CD4-positive, alpha-beta T cell (primary cell): ENCODE measurements at regions not wholly inside any gene's neighbourhood (a gene's known extent, or its start where the extent isn't known, plus 50 kb on each side); places are given as distances from the start of the nearest gene placed in this dataset.

ENCODE experiments used
- ATAC-seq: fragments of 200-7000 bp; cut with Tn5 transposase; one replicate; pipeline ENCODE4 v1.10.0; 2022; ENCODE audit warnings: mild to moderate bottlenecking; ENCODE audit not compliant: poor library complexity
- CTCF ChIA-PET: fragments of 350-600 bp; sonication (Branson Sonifier 250); formaldehyde crosslinking; loops from one replicate; lab custom pipeline; 2021; ENCODE audit warnings: antibody characterized with exemption, inconsistent platforms; lab: Charles Lee
- POLR2A ChIA-PET: fragments of 350-600 bp; sonication (Branson Sonifier 250); formaldehyde crosslinking; loops from one replicate; lab custom pipeline; 2021; ENCODE audit warnings: antibody characterized with exemption, inconsistent platforms; lab: Charles Lee
- DNase-seq, 14 experiments: peaks; one replicate each; pipeline ENCODE4 v3.0.0-alpha.2; 2013 to 2020; ENCODE audit warnings: mixed read lengths in 2 of 14
- H3K27ac ChIP-seq, 2 donors: one replicate each; pipeline versions ENCODE4 v1.5.1 to v1.7.0; 2013; ENCODE audit warnings: low read length in 2 of 2, low read depth in 1 of 2, mild to moderate bottlenecking in 1 of 2
- H3K27me3 ChIP-seq, 2 experiments: 1 replicate in 1 of 2; 2 replicates in 1 of 2; pipeline versions ENCODE4 v1.6.1 to v1.7.0; 2013; ENCODE audit warnings: low read length in 2 of 2, control low read depth in 1 of 2, mild to moderate bottlenecking in 1 of 2, moderate library complexity in 1 of 2; ENCODE audit not compliant: insufficient read depth in 2 of 2, control insufficient read depth in 1 of 2
- H3K36me3 ChIP-seq: one replicate; pipeline ENCODE4 v1.6.1; 2013; ENCODE audit warnings: low read length, control low read depth; ENCODE audit not compliant: insufficient read depth
- H3K4me1 ChIP-seq: one replicate; pipeline ENCODE4 v1.6.1; 2013; ENCODE audit warnings: low read length, control low read depth; ENCODE audit not compliant: insufficient read depth
- H3K4me3 ChIP-seq: one replicate; pipeline ENCODE4 v1.5.1; 2013; ENCODE audit warnings: mild to moderate bottlenecking, low read length, moderate library complexity
- H3K9me3 ChIP-seq, 2 experiments: 1 replicate in 1 of 2; 2 replicates in 1 of 2; pipeline versions ENCODE4 v1.6.1 to v1.7.0; 2013; ENCODE audit warnings: low read length in 2 of 2, mild to moderate bottlenecking in 2 of 2, control low read depth in 1 of 2, moderate library complexity in 1 of 2; ENCODE audit not compliant: control insufficient read depth in 1 of 2, insufficient read depth in 1 of 2
- H3K27ac Mint-ChIP-seq: one replicate; pipeline ENCODE4 v1.8.0; 2020; ENCODE audit warnings: mixed read lengths
- H3K27me3 Mint-ChIP-seq: one replicate; pipeline ENCODE4 v1.8.0; 2021; ENCODE audit warnings: mixed read lengths
- H3K36me3 Mint-ChIP-seq: one replicate; pipeline ENCODE4 v1.8.0; 2021; ENCODE audit warnings: low read depth, mixed read lengths
- H3K4me1 Mint-ChIP-seq: one replicate; pipeline ENCODE4 v1.8.0; 2021; ENCODE audit warnings: low read depth, mixed read lengths
- H3K4me3 Mint-ChIP-seq: one replicate; pipeline ENCODE4 v1.8.0; 2020; ENCODE audit warnings: mild to moderate bottlenecking, mixed read lengths
- H3K9me3 Mint-ChIP-seq: one replicate; pipeline ENCODE4 v1.8.0; 2020; ENCODE audit warnings: mixed read lengths
- intact Hi-C, 2 experiments: fragments of 100-400 bp; cut with DNase I in 1 of 2; cut with micrococcal nuclease in 1 of 2; formaldehyde crosslinking; loops; one replicate each; pipeline versions ENCODE4 v1.15.1 to v1.9.0; 2023 to 2025; cut with DNase I, micrococcal nuclease
- TF ChIP-seq, protein P1 (sequence below): fragments of 200-600 bp; IDR thresholded peaks from one replicate; pipeline ENCODE4 v1.8.0; 2022; ENCODE audit warnings: antibody characterized with exemption, mild to moderate bottlenecking

DNA sequence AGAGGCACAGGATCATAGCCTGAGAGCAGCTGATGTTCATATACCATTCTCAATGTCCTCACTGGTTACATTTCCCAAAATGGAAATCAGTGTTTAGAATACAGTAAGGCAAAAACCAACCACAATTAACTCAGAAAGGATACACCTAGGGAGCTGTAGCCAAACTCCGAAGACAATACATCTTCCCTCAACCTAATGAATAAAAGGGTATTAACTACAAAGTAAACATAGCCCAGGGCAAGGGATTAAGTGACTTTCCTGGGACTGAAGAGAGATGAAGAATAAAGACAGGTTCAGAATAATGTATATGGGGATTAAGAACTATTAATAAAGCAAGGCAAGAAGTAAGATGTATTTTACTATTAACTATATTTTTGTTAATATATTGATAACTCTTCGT lies 79.5 kb downstream of the RPS29 start:
- no peak for ATAC-seq
- no peaks in the 10 kb centered on the region for H3K9me3 Mint-ChIP-seq
- no peak overlapping the region for H3K27ac Mint-ChIP-seq
- Histone ChIP-seq H3K27me3 (peaks cover 0 to 3% of the 10 kb centered on the region in 2 experiments), H3K4me3 (no peak overlapping the region), H3K27ac (no peak overlapping the region), H3K4me1 (no peaks in the 10 kb centered on the region), H3K36me3 (no peaks in the 10 kb centered on the region), H3K9me3 (peaks cover 0 to 5% of the 10 kb centered on the region in 2 experiments)
- peaks cover 14% of the 10 kb centered on the region for H3K27me3 Mint-ChIP-seq
- no peaks in the 10 kb centered on the region for H3K36me3 Mint-ChIP-seq
- H3K4me3 Mint-ChIP-seq = no peak overlapping the region
- ChIA-PET CTCF (no interaction called here), POLR2A (no interaction called here)
- H3K4me1 Mint-ChIP-seq = no peaks in the 10 kb centered on the region
- TF ChIP-seq, protein P1, sequence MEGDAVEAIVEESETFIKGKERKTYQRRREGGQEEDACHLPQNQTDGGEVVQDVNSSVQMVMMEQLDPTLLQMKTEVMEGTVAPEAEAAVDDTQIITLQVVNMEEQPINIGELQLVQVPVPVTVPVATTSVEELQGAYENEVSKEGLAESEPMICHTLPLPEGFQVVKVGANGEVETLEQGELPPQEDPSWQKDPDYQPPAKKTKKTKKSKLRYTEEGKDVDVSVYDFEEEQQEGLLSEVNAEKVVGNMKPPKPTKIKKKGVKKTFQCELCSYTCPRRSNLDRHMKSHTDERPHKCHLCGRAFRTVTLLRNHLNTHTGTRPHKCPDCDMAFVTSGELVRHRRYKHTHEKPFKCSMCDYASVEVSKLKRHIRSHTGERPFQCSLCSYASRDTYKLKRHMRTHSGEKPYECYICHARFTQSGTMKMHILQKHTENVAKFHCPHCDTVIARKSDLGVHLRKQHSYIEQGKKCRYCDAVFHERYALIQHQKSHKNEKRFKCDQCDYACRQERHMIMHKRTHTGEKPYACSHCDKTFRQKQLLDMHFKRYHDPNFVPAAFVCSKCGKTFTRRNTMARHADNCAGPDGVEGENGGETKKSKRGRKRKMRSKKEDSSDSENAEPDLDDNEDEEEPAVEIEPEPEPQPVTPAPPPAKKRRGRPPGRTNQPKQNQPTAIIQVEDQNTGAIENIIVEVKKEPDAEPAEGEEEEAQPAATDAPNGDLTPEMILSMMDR = no peak
- intact Hi-C loops = no loop called here
- no peak for DNase-seq

DNA sequence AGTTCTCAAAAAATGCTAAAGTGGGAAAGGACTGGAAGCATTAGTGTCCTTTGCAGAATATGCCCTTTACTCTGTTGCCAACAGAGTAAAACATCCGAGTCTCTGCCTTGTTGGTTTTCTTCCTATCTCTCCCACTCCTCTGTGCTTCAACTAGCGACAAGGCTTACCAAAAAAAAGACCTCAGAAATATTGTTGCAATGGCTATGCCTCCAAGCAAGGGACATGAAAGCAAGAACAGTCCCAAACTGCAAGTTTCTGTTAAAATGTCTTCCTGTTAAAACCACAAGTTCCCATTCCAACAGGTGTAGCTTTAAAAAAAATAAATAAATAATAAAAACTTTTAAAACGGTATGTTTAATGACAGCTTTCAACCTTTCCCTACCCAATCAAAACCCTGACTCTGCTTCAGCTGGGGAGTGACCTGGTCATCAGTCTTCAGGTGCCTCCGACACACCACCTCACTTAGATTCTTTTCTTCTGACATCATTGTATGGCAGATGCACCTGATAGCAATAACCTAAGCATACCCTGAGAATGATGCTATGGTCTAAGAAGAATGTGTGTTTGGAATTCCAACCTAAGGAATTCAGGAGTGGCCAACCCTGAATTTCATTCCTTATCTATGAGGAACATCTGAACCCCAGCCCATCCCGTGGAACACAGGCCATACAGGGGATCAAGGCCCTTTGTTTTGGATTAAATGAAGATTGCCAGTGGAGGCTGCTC lies 81.0 kb downstream of the RPS29 start:
- Histone ChIP-seq H3K9me3 (peaks cover 0 to 5% of the 10 kb centered on the region in 2 experiments), H3K4me1 (no peaks in the 10 kb centered on the region), H3K4me3 (no peak overlapping the region), H3K27me3 (peaks cover 0 to 13% of the 10 kb centered on the region in 2 experiments), H3K36me3 (no peaks in the 10 kb centered on the region), H3K27ac (no peak overlapping the region)
- no peak overlapping the region for H3K4me3 Mint-ChIP-seq
- no peaks in the 10 kb centered on the region for H3K9me3 Mint-ChIP-seq
- CTCF ChIA-PET = no interaction called here
- H3K27ac Mint-ChIP-seq = no peak overlapping the region
- TF ChIP-seq, protein P1 = no peak
- no peak for ATAC-seq
- DNase-seq = no peak
- intact Hi-C loops = no loop called here
- H3K4me1 Mint-ChIP-seq = no peaks in the 10 kb centered on the region
- H3K36me3 Mint-ChIP-seq = no peaks in the 10 kb centered on the region
- POLR2A ChIA-PET = no interaction called here
- peaks cover 26% of the 10 kb centered on the region for H3K27me3 Mint-ChIP-seq

DNA sequence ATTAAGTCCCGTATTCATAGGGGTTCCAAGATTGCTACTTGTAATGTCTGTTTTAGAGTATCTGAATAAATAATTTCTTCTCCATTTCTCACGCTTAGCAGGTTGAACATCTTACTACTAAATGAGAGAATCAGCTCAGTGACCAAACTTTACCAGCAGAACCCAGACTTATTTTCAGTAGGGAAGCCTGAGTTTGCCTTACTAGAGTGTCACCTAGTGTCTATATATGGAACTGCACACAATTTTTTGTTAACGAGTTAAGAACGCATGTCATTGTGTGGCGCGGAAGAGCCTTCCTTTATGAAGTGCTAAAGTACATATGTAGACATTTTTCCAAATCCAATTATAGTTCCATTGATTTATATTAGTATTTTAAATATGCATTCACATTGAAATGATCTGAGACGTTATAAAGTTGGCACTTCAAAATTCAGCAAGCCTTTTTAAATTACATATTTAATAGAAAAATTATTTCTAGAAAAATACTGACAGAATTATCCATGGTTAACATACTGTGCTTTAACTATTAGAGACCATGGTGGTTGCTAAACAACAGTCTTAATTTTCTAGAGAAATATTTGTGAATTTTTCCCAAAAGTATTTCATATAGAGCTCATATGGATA lies 88.3 kb downstream of the RPS29 start:
- Mint-ChIP-seq H3K4me3 (no peak overlapping the region), H3K27ac (no peak overlapping the region), H3K36me3 (no peaks in the 10 kb centered on the region), H3K4me1 (no peaks in the 10 kb centered on the region), H3K9me3 (no peaks in the 10 kb centered on the region), H3K27me3 (peaks cover 27% of the 10 kb centered on the region)
- peaks cover 7 to 13% of the 10 kb centered on the region in 2 experiments for H3K27me3 ChIP-seq
- DNase-seq = peak in 4 of 14 experiments; percentile 21 to 72 (median 64)
- TF ChIP-seq, protein P1 = peak; percentile 88
- no peaks in the 10 kb centered on the region for H3K36me3 ChIP-seq
- ChIA-PET CTCF (interaction anchor here (1.9 kb wide), 1 partner anchor 36 kb away, joined by 16 read pairs; no protein-coding TSS in a partner anchor), POLR2A (interaction anchor here (1.8 kb wide), 1 partner anchor 122 kb away, joined by 4 read pairs; the partner anchor contains the start of genes MGAT2 and RPL36AL)
- H3K9me3 ChIP-seq = no peaks in the 10 kb centered on the region
- no peak overlapping the region for H3K4me3 ChIP-seq
- no peak overlapping the region for H3K27ac ChIP-seq
- H3K4me1 ChIP-seq = no peaks in the 10 kb centered on the region
- intact Hi-C loops = loop anchor here in 1 of 2 experiments (2.0 kb wide), 1 partner anchor 33 kb away; no protein-coding TSS in a partner anchor
- ATAC-seq = peak; percentile 84
